Prostate gland (tissue), 2 donors: ENCODE measurements at regions not wholly inside any gene's neighbourhood (a gene's known extent, or its start where the extent isn't known, plus 50 kb on each side); places are given as distances from the start of the nearest gene placed in this dataset.

Source experiments
- DNase-seq: peaks from one replicate; pipeline ENCODE4 v3.0.0-alpha.2; 2019; ENCODE audit warnings: low spot score
- H3K27ac ChIP-seq, 2 donors: fragments of 200-600 bp; sonication (generic); 2 replicates each; pipeline ENCODE4 v1.5.1; 2017 to 2019
- H3K27me3 ChIP-seq: fragments of 200-600 bp; sonication (generic); replicated peaks from 2 replicates; pipeline ENCODE4 v1.5.1; 2019; ENCODE audit not compliant: insufficient read depth
- H3K36me3 ChIP-seq, 2 donors: fragments of 200-600 bp; sonication (generic); 1 replicate in 1 of 2; 2 replicates in 1 of 2; pipeline versions ENCODE4 v1.5.1 to v1.8.1; 2017 to 2019
- H3K4me1 ChIP-seq: fragments of 200-600 bp; sonication (generic); replicated peaks from 2 replicates; pipeline ENCODE4 v1.5.1; 2019
- H3K4me3 ChIP-seq, 2 donors: fragments of 200-600 bp; sonication (generic); 2 replicates each; pipeline ENCODE4 v1.5.1; 2017 to 2019
- H3K9me3 ChIP-seq: fragments of 200-600 bp; sonication (generic); 2 replicates; pipeline ENCODE4 v1.5.1; 2017
- CTCF ChIP-seq, 4 experiments: fragments of 200-600 bp in 2 of 4; fragments of 450-650 bp in 2 of 4; sonication (generic) in 2 of 4; IDR thresholded peaks; 1 replicate in 3 of 4; 2 replicates in 1 of 4; pipeline ENCODE4 v1.5.1; 2016 to 2019; ENCODE audit warnings: antibody characterized with exemption in 4 of 4, mild to moderate bottlenecking in 2 of 4, moderate library complexity in 2 of 4
- POLR2A ChIP-seq: fragments of 450-650 bp; IDR thresholded peaks from one replicate; pipeline ENCODE4 v1.6.1; 2016; ENCODE audit warnings: antibody characterized with exemption, mild to moderate bottlenecking
- POLR2AphosphoS5 ChIP-seq: sonication (generic); formaldehyde crosslinking; IDR thresholded peaks from one replicate; pipeline ENCODE4 v1.6.1; 2017; ENCODE audit warnings: antibody characterized with exemption
- WGBS: methylation state at CpG from one replicate; pipeline ENCODE4 v1.1.5; 2018; 5-methylcytosine and 5-hydroxymethylcytosine counted together
- intact Hi-C: fragments of 100-400 bp; cut with DNase I; formaldehyde crosslinking; loops from one replicate; pipeline ENCODE4 v1.14.2; 2022

GRCh38 chr12:19951664-19952063, 416.7 kb upstream of the PDE3A start:
- H3K4me3 ChIP-seq = no peak overlapping the region
- H3K27ac ChIP-seq = no peak overlapping the region
- H3K27me3 ChIP-seq = no peaks in the 10 kb centered on the region
- no peaks in the 10 kb centered on the region for H3K36me3 ChIP-seq
- TF ChIP-seq POLR2A (no peak), POLR2AphosphoS5 (no peak), CTCF (IDR thresholded peaks at IDR 0.05) (no peak)
- H3K9me3 ChIP-seq = no peaks in the 10 kb centered on the region
- no peak for DNase-seq
- H3K4me1 ChIP-seq = no peaks in the 10 kb centered on the region
- WGBS = 74% methylated on average over 4 of the region's 4 CpGs
- intact Hi-C loops = no loop called here

- Histone ChIP-seq H3K4me1 (no peaks in the 10 kb centered on the region), H3K4me3 (no peak overlapping the region), H3K36me3 (no peaks in the 10 kb centered on the region), H3K9me3 (no peaks in the 10 kb centered on the region), H3K27me3 (no peaks in the 10 kb centered on the region), H3K27ac (no peak overlapping the region)
- 66% methylated on average over 1 of the region's 1 CpG for WGBS
- no peak for DNase-seq
- intact Hi-C loops = no loop called here
- TF ChIP-seq POLR2AphosphoS5 (no peak), CTCF (IDR thresholded peaks at IDR 0.05) (no peak), POLR2A (no peak)
Measured at GRCh38 chr12:19953734-19954133, 414.6 kb upstream of the PDE3A start.

- no peaks in the 10 kb centered on the region for H3K27me3 ChIP-seq
- H3K4me3 ChIP-seq = no peak overlapping the region
- WGBS = 89% methylated on average over 4 of the region's 4 CpGs
- H3K36me3 ChIP-seq = no peaks in the 10 kb centered on the region
- H3K4me1 ChIP-seq = no peaks in the 10 kb centered on the region
- H3K9me3 ChIP-seq = no peaks in the 10 kb centered on the region
- intact Hi-C loops = no loop called here
- DNase-seq = no peak
- no peak overlapping the region for H3K27ac ChIP-seq
- TF ChIP-seq POLR2AphosphoS5 = no peak
- TF ChIP-seq CTCF (IDR thresholded peaks at IDR 0.05) = no peak
- no peak for TF ChIP-seq POLR2A
Measured at GRCh38 chr12:19954163-19954562, 414.2 kb upstream of the PDE3A start.

- 73% methylated on average over 6 of the region's 6 CpGs for WGBS
- no peak overlapping the region for H3K4me3 ChIP-seq
- intact Hi-C loops = no loop called here
Measured at GRCh38 chr12:19957308-19958125, 410.8 kb upstream of the PDE3A start.

More at GRCh38 chr12:19957308-19958125, 410.8 kb upstream of the PDE3A start:
- Histone ChIP-seq H3K27me3 (no peaks in the 10 kb centered on the region), H3K4me1 (no peaks in the 10 kb centered on the region), H3K9me3 (no peaks in the 10 kb centered on the region), H3K36me3 (no peaks in the 10 kb centered on the region), H3K27ac (no peak overlapping the region)
- TF ChIP-seq CTCF (IDR thresholded peaks at IDR 0.05) (no peak), POLR2AphosphoS5 (no peak), POLR2A (no peak)
- no peak for DNase-seq
